PC-3 (cell line): ENCODE measurements at regions not wholly inside any gene's neighbourhood (a gene's known extent, or its start where the extent isn't known, plus 50 kb on each side); places are given as distances from the start of the nearest gene placed in this dataset.

Source experiments
- ATAC-seq: fragments of 200-7000 bp; cut with Tn5 transposase; 2 replicates; pipeline ENCODE4 v1.9.1; 2020; ENCODE audit warnings: mild to moderate bottlenecking, moderate library complexity
- BruUV-seq: library from RNA; stranded (reverse); fragments of 400-500 nt; replicated peaks from 2 replicates; lab custom pipeline; 2021; lab: Mats Ljungman, UMichigan
- CTCF ChIA-PET: fragments of 300-600 bp; sonication (Branson Sonifier 250); formaldehyde crosslinking; loops from one replicate; lab custom pipeline; 2022; ENCODE audit warnings: antibody characterized with exemption; lab: Charles Lee
- POLR2A ChIA-PET: fragments of 300-600 bp; sonication (Branson Sonifier 250); formaldehyde crosslinking; loops from one replicate; lab custom pipeline; 2022; ENCODE audit warnings: antibody characterized with exemption; ENCODE audit not compliant: unreplicated experiment; lab: Charles Lee
- DNase-seq: peaks from one replicate; pipeline ENCODE4 v3.0.0-alpha.2; 2015
- H2AFZ ChIP-seq: fragments of 300-600 bp; sonication (generic); 2 replicates; pipeline ENCODE4 v1.6.0; 2016; ENCODE audit warnings: antibody characterized with exemption, low read length
- H3F3A ChIP-seq: fragments of 300-600 bp; sonication (generic); one replicate; pipeline ENCODE4 v1.6.0; 2017; ENCODE audit warnings: antibody characterized with exemption, low read length, control low read depth, mild to moderate bottlenecking; ENCODE audit not compliant: unreplicated experiment
- H3K27ac ChIP-seq: fragments of 300-600 bp; sonication (generic); 2 replicates; pipeline ENCODE4 v1.5.1; 2016; ENCODE audit warnings: mild to moderate bottlenecking, low read length
- H3K27me3 ChIP-seq: fragments of 300-600 bp; sonication (generic); 2 replicates; pipeline ENCODE4 v1.6.1; 2016; ENCODE audit warnings: low read length, mixed read lengths
- H3K36me3 ChIP-seq: fragments of 300-600 bp; sonication (generic); 2 replicates; pipeline ENCODE4 v1.6.1; 2016; ENCODE audit warnings: low read depth, mixed run types, low read length, mixed read lengths
- H3K4me1 ChIP-seq: fragments of 300-600 bp; sonication (generic); 2 replicates; pipeline ENCODE4 v1.5.1; 2016; ENCODE audit warnings: low read length; ENCODE audit not compliant: insufficient read depth
- H3K4me2 ChIP-seq: fragments of 300-600 bp; sonication (generic); 2 replicates; pipeline ENCODE4 v1.6.0; 2016; ENCODE audit warnings: low read length
- H3K4me3 ChIP-seq: fragments of 300-600 bp; sonication (generic); 2 replicates; pipeline ENCODE4 v1.5.1; 2016; ENCODE audit warnings: mild to moderate bottlenecking, low read length, mixed read lengths
- H3K79me2 ChIP-seq: fragments of 300-600 bp; sonication (generic); 2 replicates; pipeline ENCODE4 v1.6.1; 2017; ENCODE audit warnings: low read length, mixed read lengths
- H3K9ac ChIP-seq: fragments of 300-600 bp; sonication (generic); 2 replicates; pipeline ENCODE4 v1.6.0; 2016; ENCODE audit warnings: mild to moderate bottlenecking, low read length
- H3K9me2 ChIP-seq: fragments of 300-600 bp; sonication (generic); replicated peaks from 2 replicates; pipeline ENCODE4 v1.6.1; 2016; ENCODE audit warnings: mixed run types, low read length, mixed read lengths
- H3K9me3 ChIP-seq: fragments of 300-600 bp; sonication (generic); 2 replicates; pipeline ENCODE4 v1.6.1; 2016; ENCODE audit warnings: low read length, mixed read lengths
- H4K20me1 ChIP-seq: fragments of 300-600 bp; sonication (generic); 2 replicates; pipeline ENCODE4 v1.6.1; 2016; ENCODE audit warnings: low read length, mixed read lengths
- CTCF ChIP-seq: fragments of 300-600 bp; sonication (generic); conservative IDR thresholded peaks from 2 replicates; pipeline ENCODE4 v1.5.1; 2017; ENCODE audit warnings: antibody characterized with exemption, low read depth, mild to moderate bottlenecking, low read length
- EZH2 ChIP-seq: fragments of 300-600 bp; sonication (generic); IDR thresholded peaks from one replicate; pipeline ENCODE4 v1.6.1; 2017; ENCODE audit warnings: antibody characterized with exemption, mild to moderate bottlenecking, low read length; ENCODE audit not compliant: unreplicated experiment
- EZH2phosphoT487 ChIP-seq: fragments of 300-600 bp; sonication (generic); IDR thresholded peaks from 2 replicates; pipeline ENCODE4 v1.6.1; 2018; ENCODE audit warnings: mild to moderate bottlenecking, antibody characterized with exemption, low read length, borderline replicate concordance
- intact Hi-C: fragments of 100-400 bp; cut with micrococcal nuclease; formaldehyde crosslinking; loops from 2 replicates; pipeline ENCODE4 v1.9.0; 2023

DNA sequence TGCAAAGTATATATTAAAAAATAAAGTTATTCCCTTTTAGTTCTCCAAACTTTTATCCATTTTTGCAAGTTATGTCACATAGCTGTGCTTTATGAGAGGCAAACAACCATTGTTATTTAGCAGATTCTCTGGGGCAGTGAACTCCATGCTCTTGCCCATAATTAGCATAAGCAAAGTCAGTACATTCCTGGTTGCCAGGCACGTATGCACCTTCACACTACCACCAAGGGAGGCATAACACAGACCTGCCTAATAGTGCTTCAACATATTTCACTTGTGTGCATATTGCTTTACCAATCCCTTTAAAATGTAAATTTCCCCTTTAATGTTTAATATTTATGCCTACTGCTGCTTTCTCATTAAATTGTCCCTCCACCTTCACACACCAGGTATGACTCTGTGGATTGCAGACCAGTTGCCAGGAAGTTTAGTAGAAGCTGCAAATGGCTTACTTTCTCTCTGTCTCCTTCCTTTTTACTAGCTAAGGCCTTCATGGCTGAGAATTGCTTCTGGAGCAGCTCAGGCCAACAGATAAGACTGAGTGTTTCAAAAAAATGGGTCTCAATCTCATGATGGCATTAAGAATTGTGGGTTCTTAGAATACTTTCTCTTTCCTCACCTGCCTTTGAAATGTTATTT is 388.2 kb downstream of the PRR16 start:
- ChIA-PET CTCF (no interaction called here), POLR2A (no interaction called here)
- no peak overlapping the region for H2AFZ ChIP-seq
- H3K79me2 ChIP-seq, result no peaks in the 10 kb centered on the region
- no peak for DNase-seq
- H3K4me2 ChIP-seq, result no peak overlapping the region
- H3F3A ChIP-seq, result no peaks in the 10 kb centered on the region
- no peaks in the 10 kb centered on the region for H3K27me3 ChIP-seq
- no peak overlapping the region for H3K27ac ChIP-seq
- intact Hi-C loops, result no loop called here
- no peaks in the 10 kb centered on the region for H3K9me2 ChIP-seq
- no peak overlapping the region for H3K9ac ChIP-seq
- no TSS peak for BruUV-seq
- H3K36me3 ChIP-seq, result no peaks in the 10 kb centered on the region
- ATAC-seq, result no peak
- TF ChIP-seq EZH2 (no peak), EZH2phosphoT487 (no peak), CTCF (no peak)
- no peaks in the 10 kb centered on the region for H4K20me1 ChIP-seq
- no peaks in the 10 kb centered on the region for H3K4me1 ChIP-seq
- H3K4me3 ChIP-seq, result no peak overlapping the region
- no peaks in the 10 kb centered on the region for H3K9me3 ChIP-seq

GRCh38 chr5:120866997-120867396 is 402.9 kb downstream of the PRR16 start:
- no peak overlapping the region for H3K9ac ChIP-seq
- TF ChIP-seq EZH2phosphoT487 (no peak), EZH2 (no peak), CTCF (no peak)
- DNase-seq (no peak), ATAC-seq (no peak)
- H3K79me2 ChIP-seq, result no peaks in the 10 kb centered on the region
- CTCF ChIA-PET, result no interaction called here
- intact Hi-C loops, result no loop called here
- H3F3A ChIP-seq, result no peaks in the 10 kb centered on the region
- POLR2A ChIA-PET, result no interaction called here
- H3K36me3 ChIP-seq, result no peaks in the 10 kb centered on the region
- no peak overlapping the region for H3K4me3 ChIP-seq
- no peak overlapping the region for H3K27ac ChIP-seq
- no peak overlapping the region for H3K4me2 ChIP-seq
- H3K9me2 ChIP-seq, result no peaks in the 10 kb centered on the region
- no peaks in the 10 kb centered on the region for H4K20me1 ChIP-seq
- H3K4me1 ChIP-seq, result no peaks in the 10 kb centered on the region
- H3K9me3 ChIP-seq, result no peaks in the 10 kb centered on the region
- no peaks in the 10 kb centered on the region for H3K27me3 ChIP-seq
- BruUV-seq, result no TSS peak
- H2AFZ ChIP-seq, result no peak overlapping the region

- DNase-seq (no peak), ATAC-seq (no peak)
- ChIA-PET POLR2A (no interaction called here), CTCF (no interaction called here)
- BruUV-seq, result no TSS peak
- no peak for TF ChIP-seq EZH2phosphoT487
- Histone ChIP-seq H3K4me3 (no peak overlapping the region), H3K79me2 (no peaks in the 10 kb centered on the region), H3K9me2 (no peaks in the 10 kb centered on the region), H3F3A (no peaks in the 10 kb centered on the region), H3K27ac (no peak overlapping the region), H4K20me1 (no peaks in the 10 kb centered on the region), H3K9me3 (no peaks in the 10 kb centered on the region), H3K9ac (no peak overlapping the region), H3K27me3 (no peaks in the 10 kb centered on the region), H3K4me1 (no peaks in the 10 kb centered on the region), H3K36me3 (no peaks in the 10 kb centered on the region), H3K4me2 (no peak overlapping the region), H2AFZ (no peak overlapping the region)
- intact Hi-C loops, result no loop called here
Measured at GRCh38 chr5:120869831-120870230, 405.7 kb downstream of the PRR16 start.
